Naive thymus-derived CD4-positive, alpha-beta T cell (primary cell): ENCODE measurements at regions not wholly inside any gene's neighbourhood (a gene's known extent, or its start where the extent isn't known, plus 50 kb on each side); places are given as distances from the start of the nearest gene placed in this dataset.

Experiments
- ATAC-seq: fragments of 150-1000 bp; cut with Tn5 transposase; 2 replicates; pipeline ENCODE4 v1.10.0; 2021; ENCODE audit warnings: mild to moderate bottlenecking, moderate library complexity
- CTCF ChIA-PET: fragments of 350-600 bp; sonication (Branson Sonifier 250); formaldehyde crosslinking; loops from one replicate; lab custom pipeline; 2021; ENCODE audit warnings: antibody characterized with exemption; lab: Charles Lee
- POLR2A ChIA-PET: fragments of 350-600 bp; sonication (Branson Sonifier 250); formaldehyde crosslinking; loops from one replicate; lab custom pipeline; 2021; ENCODE audit warnings: antibody characterized with exemption, inconsistent platforms; lab: Charles Lee
- DNase-seq, 9 donors: peaks; one replicate each; pipeline versions ENCODE4 v3.0.0 to v3.0.0-alpha.2; 2020 to 2022; ENCODE audit warnings: mixed read lengths in 1 of 9
- H3K27ac ChIP-seq: one replicate; pipeline ENCODE4 v1.7.0; 2013; ENCODE audit warnings: mild to moderate bottlenecking, low read depth, low read length, moderate library complexity
- H3K27me3 ChIP-seq, 2 donors: one replicate each; pipeline ENCODE4 v1.7.0; 2013; ENCODE audit warnings: low read length in 2 of 2, mild to moderate bottlenecking in 2 of 2, moderate library complexity in 2 of 2; ENCODE audit not compliant: control insufficient read depth in 2 of 2, insufficient read depth in 2 of 2
- H3K36me3 ChIP-seq, 3 experiments: 1 replicate in 2 of 3; 2 replicates in 1 of 3; pipeline ENCODE4 v1.7.0; 2013; ENCODE audit warnings: low read length in 3 of 3, mild to moderate bottlenecking in 3 of 3, moderate library complexity in 1 of 3; ENCODE audit not compliant: insufficient read depth in 3 of 3, control insufficient read depth in 2 of 3
- H3K4me1 ChIP-seq, 2 donors: one replicate each; pipeline ENCODE4 v1.7.0; 2013; ENCODE audit warnings: low read length in 2 of 2, mild to moderate bottlenecking in 2 of 2, moderate library complexity in 1 of 2; ENCODE audit not compliant: control insufficient read depth in 2 of 2, insufficient read depth in 2 of 2
- H3K4me3 ChIP-seq: 2 replicates; pipeline ENCODE4 v1.7.0; 2013; ENCODE audit warnings: mild to moderate bottlenecking, low read length
- H3K9me3 ChIP-seq, 3 experiments: 1 replicate in 2 of 3; 2 replicates in 1 of 3; pipeline ENCODE4 v1.7.0; 2013; ENCODE audit warnings: low read length in 3 of 3; ENCODE audit not compliant: control insufficient read depth in 2 of 3
- H3K27ac Mint-ChIP-seq, 9 donors: one replicate each; pipeline ENCODE4 v1.8.0; 2020 to 2022; ENCODE audit warnings: mixed read lengths in 9 of 9, mild to moderate bottlenecking in 8 of 9, moderate library complexity in 5 of 9, inconsistent platforms in 2 of 9
- H3K27me3 Mint-ChIP-seq, 5 donors: one replicate each; pipeline ENCODE4 v1.8.0; 2021 to 2022; ENCODE audit warnings: mixed read lengths in 5 of 5, mild to moderate bottlenecking in 1 of 5
- H3K36me3 Mint-ChIP-seq, 5 donors: one replicate each; pipeline ENCODE4 v1.8.0; 2020 to 2022; ENCODE audit warnings: mixed read lengths in 5 of 5, mild to moderate bottlenecking in 3 of 5, inconsistent platforms in 1 of 5
- H3K4me1 Mint-ChIP-seq, 7 donors: one replicate each; pipeline ENCODE4 v1.8.0; 2020 to 2022; ENCODE audit warnings: mixed read lengths in 7 of 7, mild to moderate bottlenecking in 3 of 7, inconsistent platforms in 1 of 7
- H3K4me3 Mint-ChIP-seq, 10 donors: one replicate each; pipeline ENCODE4 v1.8.0; 2020 to 2022; ENCODE audit warnings: mild to moderate bottlenecking in 10 of 10, mixed read lengths in 10 of 10, moderate library complexity in 6 of 10, inconsistent platforms in 2 of 10
- H3K9me3 Mint-ChIP-seq, 11 donors: one replicate each; pipeline ENCODE4 v1.8.0; 2020 to 2022; ENCODE audit warnings: mixed read lengths in 11 of 11, mild to moderate bottlenecking in 4 of 11, inconsistent platforms in 1 of 11, moderate library complexity in 1 of 11
- intact Hi-C, 2 donors: fragments of 100-400 bp; cut with micrococcal nuclease; formaldehyde crosslinking; loops; one replicate each; pipeline ENCODE4 v1.15.1; 2023

DNA sequence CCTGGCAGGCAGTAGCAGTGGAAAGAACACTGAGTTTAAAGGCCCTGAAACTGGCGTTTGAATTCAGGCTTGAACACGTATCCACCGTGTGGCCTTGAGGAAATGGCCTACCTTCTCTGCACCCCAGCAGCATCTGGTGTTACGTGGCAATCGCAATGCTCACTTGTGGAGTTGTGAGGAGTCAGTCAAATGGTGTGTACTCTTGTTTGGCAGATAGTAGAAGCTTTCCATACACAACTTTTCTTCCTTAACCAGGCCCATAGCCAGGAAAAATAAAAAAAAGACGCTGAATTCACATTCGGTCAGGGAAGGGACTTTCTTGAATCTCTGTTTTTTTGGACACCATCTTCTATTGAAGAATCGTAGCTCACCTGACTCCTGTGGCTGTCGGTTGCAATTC is 1101.5 kb upstream of the KLHL29 start:
- Histone ChIP-seq H3K36me3 (no peaks in the 10 kb centered on the region), H3K4me1 (no peaks in the 10 kb centered on the region), H3K27ac (no peak overlapping the region), H3K27me3 (no peaks in the 10 kb centered on the region), H3K4me3 (no peak overlapping the region), H3K9me3 (no peaks in the 10 kb centered on the region)
- ChIA-PET CTCF (no interaction called here), POLR2A (no interaction called here)
- peaks cover 0 to 3% (median 0%) of the 10 kb centered on the region in 5 donors for H3K27me3 Mint-ChIP-seq
- H3K27ac Mint-ChIP-seq: no peak overlapping the region
- H3K4me1 Mint-ChIP-seq: peaks cover 0 to 2% (median 0%) of the 10 kb centered on the region in 7 donors
- H3K4me3 Mint-ChIP-seq: no peak overlapping the region
- ATAC-seq (no peak), DNase-seq (no peak)
- H3K9me3 Mint-ChIP-seq: peaks cover 0 to 5% (median 2%) of the 10 kb centered on the region in 11 donors
- no peaks in the 10 kb centered on the region for H3K36me3 Mint-ChIP-seq
- intact Hi-C loops: no loop called here

DNA sequence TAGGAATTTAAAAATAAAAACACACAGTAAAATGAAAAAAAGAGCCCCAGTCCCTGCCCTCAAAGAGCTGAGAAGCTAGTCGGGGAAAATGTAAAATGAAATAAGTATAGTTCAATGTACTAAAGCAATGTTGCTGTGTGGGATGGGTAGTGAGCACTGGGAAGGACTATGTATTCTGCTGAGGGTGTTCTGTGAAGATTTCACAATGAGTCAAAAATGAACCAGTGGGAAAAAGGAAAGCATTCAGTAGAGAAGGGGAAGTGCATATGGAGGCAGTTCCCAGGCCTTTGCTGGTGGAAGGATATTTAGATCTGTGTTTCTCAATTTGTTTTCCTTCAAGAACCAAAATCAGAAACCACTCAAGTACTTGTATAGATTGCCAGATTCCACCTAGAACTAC is 1094.7 kb upstream of the KLHL29 start:
- ATAC-seq (no peak), DNase-seq (no peak)
- Mint-ChIP-seq H3K27ac (no peak overlapping the region), H3K4me1 (no peaks in the 10 kb centered on the region), H3K27me3 (peaks cover 0 to 3% (median 0%) of the 10 kb centered on the region in 5 donors), H3K4me3 (no peak overlapping the region), H3K9me3 (peaks cover 0 to 14% (median 6%) of the 10 kb centered on the region in 11 donors), H3K36me3 (no peaks in the 10 kb centered on the region)
- CTCF ChIA-PET: no interaction called here
- no peaks in the 10 kb centered on the region for H3K36me3 ChIP-seq
- no peaks in the 10 kb centered on the region for H3K4me1 ChIP-seq
- POLR2A ChIA-PET: no interaction called here
- H3K27me3 ChIP-seq: no peaks in the 10 kb centered on the region
- H3K4me3 ChIP-seq: no peak overlapping the region
- H3K9me3 ChIP-seq: no peaks in the 10 kb centered on the region
- intact Hi-C loops: no loop called here
- H3K27ac ChIP-seq: no peak overlapping the region

DNA sequence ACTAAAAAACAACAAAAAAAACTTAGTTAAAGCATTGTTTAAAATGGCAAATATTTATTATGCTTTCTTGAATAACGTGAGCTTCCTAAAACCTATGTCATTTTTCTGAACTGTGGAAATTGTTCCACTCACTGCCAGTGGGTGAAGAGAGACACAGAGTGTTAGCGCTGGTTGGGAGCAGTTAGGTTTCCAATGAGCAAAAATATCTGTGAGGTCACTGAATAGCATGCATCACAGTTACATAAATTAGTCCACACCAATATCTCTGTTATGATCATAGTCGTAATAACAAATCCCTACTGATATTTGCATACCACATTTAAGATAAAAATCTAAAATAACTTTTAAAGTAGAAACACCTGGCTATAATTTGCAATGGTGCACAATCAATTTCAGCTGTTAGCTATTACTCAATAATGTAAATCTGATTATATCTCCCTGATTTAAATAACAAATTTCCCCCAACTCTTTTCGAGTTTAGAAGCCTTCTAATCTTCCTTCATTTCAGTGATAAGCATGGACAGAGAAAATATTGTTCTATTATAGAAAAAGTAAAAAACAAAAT is 1094.0 kb upstream of the KLHL29 start:
- CTCF ChIA-PET: no interaction called here
- Histone ChIP-seq H3K27ac (no peak overlapping the region), H3K4me3 (no peak overlapping the region), H3K27me3 (no peaks in the 10 kb centered on the region), H3K36me3 (no peaks in the 10 kb centered on the region), H3K4me1 (no peaks in the 10 kb centered on the region), H3K9me3 (no peaks in the 10 kb centered on the region)
- Mint-ChIP-seq H3K4me3 (no peak overlapping the region), H3K27me3 (peaks cover 0 to 3% (median 0%) of the 10 kb centered on the region in 5 donors), H3K27ac (no peak overlapping the region), H3K4me1 (no peaks in the 10 kb centered on the region), H3K36me3 (no peaks in the 10 kb centered on the region), H3K9me3 (peaks cover 0 to 14% (median 6%) of the 10 kb centered on the region in 11 donors)
- POLR2A ChIA-PET: no interaction called here
- ATAC-seq (no peak), DNase-seq (no peak)
- intact Hi-C loops: no loop called here

DNA sequence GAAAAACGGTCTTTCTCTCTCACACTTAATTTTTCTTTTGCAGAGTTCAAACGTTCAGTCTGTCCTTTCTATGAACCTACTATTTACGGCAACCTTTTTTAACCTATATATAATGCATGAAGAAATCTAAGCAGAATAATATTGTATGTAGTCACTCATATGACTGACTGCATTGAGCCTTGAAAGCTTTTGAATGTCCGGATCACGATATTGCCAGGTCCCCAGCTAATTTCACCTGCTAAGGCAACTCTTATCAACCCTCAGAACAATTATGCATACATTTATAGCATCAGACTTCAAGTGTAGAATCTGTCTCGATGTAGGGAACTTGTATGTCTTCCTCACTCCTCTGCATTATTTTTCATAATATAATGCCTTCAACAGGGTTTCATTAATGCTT is 1083.8 kb upstream of the KLHL29 start:
- no peaks in the 10 kb centered on the region for H3K4me1 Mint-ChIP-seq
- CTCF ChIA-PET: no interaction called here
- H3K27ac ChIP-seq: no peak overlapping the region

DNA sequence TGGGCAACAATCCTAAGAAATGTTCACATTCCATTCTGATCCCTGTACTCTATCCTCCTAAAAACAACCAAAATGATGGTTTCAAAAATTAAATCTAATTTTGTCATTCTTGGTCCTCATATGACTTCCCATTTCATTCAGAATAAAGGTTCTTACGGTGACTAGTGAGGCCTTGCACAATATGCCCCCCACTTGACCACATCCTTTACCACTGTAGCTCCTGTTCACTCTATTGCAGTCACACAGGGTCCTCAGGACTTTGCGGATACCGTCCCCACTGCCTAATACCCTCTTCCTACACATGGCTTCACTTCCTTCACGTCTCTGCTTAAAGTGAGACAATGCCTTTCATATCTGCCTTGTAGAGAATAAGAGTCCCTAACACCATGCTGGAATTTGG is 1058.7 kb upstream of the KLHL29 start:
- ATAC-seq (no peak), DNase-seq (no peak)
- H3K9me3 Mint-ChIP-seq: peaks cover 0 to 19% (median 8%) of the 10 kb centered on the region in 11 donors
- no peak overlapping the region for H3K4me3 Mint-ChIP-seq
- ChIA-PET CTCF (no interaction called here), POLR2A (no interaction called here)
- Histone ChIP-seq H3K4me3 (no peak overlapping the region), H3K27ac (no peak overlapping the region), H3K27me3 (no peaks in the 10 kb centered on the region), H3K36me3 (no peaks in the 10 kb centered on the region), H3K9me3 (no peaks in the 10 kb centered on the region), H3K4me1 (no peaks in the 10 kb centered on the region)
- no peak overlapping the region for H3K27ac Mint-ChIP-seq
- no peaks in the 10 kb centered on the region for H3K36me3 Mint-ChIP-seq
- H3K4me1 Mint-ChIP-seq: no peaks in the 10 kb centered on the region
- peaks cover 0 to 5% (median 0%) of the 10 kb centered on the region in 5 donors for H3K27me3 Mint-ChIP-seq
- intact Hi-C loops: no loop called here

More for the DNA sequence above, 1083.8 kb upstream of the KLHL29 start:
- Mint-ChIP-seq H3K27me3 (no peaks in the 10 kb centered on the region), H3K9me3 (peaks cover 0 to 13% (median 5%) of the 10 kb centered on the region in 11 donors), H3K4me3 (no peak overlapping the region), H3K36me3 (no peaks in the 10 kb centered on the region), H3K27ac (no peak overlapping the region)
- Histone ChIP-seq H3K9me3 (no peaks in the 10 kb centered on the region), H3K4me3 (no peak overlapping the region), H3K4me1 (no peaks in the 10 kb centered on the region), H3K27me3 (no peaks in the 10 kb centered on the region), H3K36me3 (no peaks in the 10 kb centered on the region)
- POLR2A ChIA-PET: no interaction called here
- intact Hi-C loops: no loop called here
- no peak for DNase-seq
- ATAC-seq: no peak

DNA sequence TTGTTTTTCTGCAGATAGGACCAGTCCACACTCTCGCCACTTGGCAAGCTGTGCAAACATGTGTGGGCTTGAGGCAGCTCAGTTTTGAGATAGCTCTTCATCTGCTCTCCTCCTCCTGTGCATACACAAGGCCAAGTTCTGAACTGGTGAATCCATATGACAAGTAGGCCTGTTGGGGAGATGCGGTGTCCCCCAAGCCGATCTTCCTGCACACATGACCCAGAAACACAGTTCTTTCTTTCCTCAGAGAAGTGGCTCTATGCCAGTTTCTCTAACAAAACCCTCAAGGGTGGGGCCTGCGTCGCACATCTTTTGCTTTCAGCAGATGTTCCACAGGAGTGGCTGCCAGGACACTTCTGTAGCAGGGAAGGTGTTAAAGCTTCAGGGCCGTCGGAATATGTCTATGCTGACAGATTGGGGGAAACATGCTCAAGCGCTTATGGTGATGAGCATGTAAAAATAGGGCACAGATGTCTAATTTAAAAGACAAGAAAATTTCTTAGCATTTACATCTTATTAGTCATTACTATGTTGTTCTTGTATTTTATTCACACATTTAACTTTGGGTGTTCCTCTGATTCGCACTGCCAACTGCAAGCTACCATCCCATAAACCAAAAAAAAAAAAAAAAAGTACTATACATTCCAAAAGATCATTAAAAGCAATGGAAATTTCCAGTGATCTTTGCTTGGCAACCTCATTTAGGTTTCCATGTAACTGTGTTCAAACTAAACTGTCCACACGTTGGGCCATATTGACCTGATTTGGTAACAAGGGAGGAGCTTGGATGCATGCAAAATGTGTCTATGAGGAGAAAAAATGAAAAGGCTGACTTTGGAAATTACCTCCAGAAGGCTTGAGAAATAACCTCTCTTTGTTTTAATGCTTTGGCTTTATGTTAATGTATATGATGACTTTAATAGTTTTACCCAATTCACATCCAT is 1055.5 kb upstream of the KLHL29 start:
- ATAC-seq: no peak
- CTCF ChIA-PET: no interaction called here

More for the DNA sequence above, 1055.5 kb upstream of the KLHL29 start:
- POLR2A ChIA-PET: no interaction called here
- no peak overlapping the region for H3K4me3 Mint-ChIP-seq
- peaks cover 0 to 14% (median 7%) of the 10 kb centered on the region in 11 donors for H3K9me3 Mint-ChIP-seq
- H3K27ac ChIP-seq: no peak overlapping the region
- no peak overlapping the region for H3K4me3 ChIP-seq
- intact Hi-C loops: no loop called here
- no peaks in the 10 kb centered on the region for H3K27me3 ChIP-seq
- peaks cover 0 to 5% (median 0%) of the 10 kb centered on the region in 5 donors for H3K27me3 Mint-ChIP-seq
- no peak overlapping the region for H3K27ac Mint-ChIP-seq
- H3K9me3 ChIP-seq: no peaks in the 10 kb centered on the region
- H3K36me3 ChIP-seq: no peaks in the 10 kb centered on the region
- no peaks in the 10 kb centered on the region for H3K4me1 Mint-ChIP-seq
- no peaks in the 10 kb centered on the region for H3K36me3 Mint-ChIP-seq
- DNase-seq: no peak
- H3K4me1 ChIP-seq: no peaks in the 10 kb centered on the region
